Endodermal cell (in vitro differentiated cells): ENCODE measurements at regions not wholly inside any gene's neighbourhood (a gene's known extent, or its start where the extent isn't known, plus 50 kb on each side); places are given as distances from the start of the nearest gene placed in this dataset.
A peak's percentile ranks its signal among the peaks of the same experiment; 100 is the strongest.
"Not testable (repeated sequence)": the region's sequence is repeated elsewhere in the genome, so short reads cannot be mapped to it uniquely, and the experiment has no call there.

Source experiments
- DNase-seq: peaks from one replicate; pipeline ENCODE4 v3.0.0-alpha.2; 2017
- H3K27ac ChIP-seq: 2 replicates; pipeline ENCODE4 v1.5.1; 2013; ENCODE audit warnings: mild to moderate bottlenecking, low read depth, low read length, moderate library complexity
- H3K27me3 ChIP-seq: 2 replicates; pipeline ENCODE4 v1.6.1; 2013; ENCODE audit warnings: mild to moderate bottlenecking, low read length, moderate library complexity; ENCODE audit not compliant: insufficient read depth, control insufficient read depth, poor library complexity, severe bottlenecking
- H3K36me3 ChIP-seq: 2 replicates; pipeline ENCODE4 v1.7.0; 2013; ENCODE audit warnings: mild to moderate bottlenecking, low read length, moderate library complexity; ENCODE audit not compliant: control insufficient read depth, insufficient read depth
- H3K4me1 ChIP-seq: one replicate; pipeline ENCODE4 v1.7.0; 2013; ENCODE audit warnings: low read length; ENCODE audit not compliant: control insufficient read depth, insufficient read depth
- H3K4me3 ChIP-seq: 2 replicates; pipeline ENCODE4 v1.5.1; 2013; ENCODE audit warnings: mild to moderate bottlenecking, low read length, moderate library complexity
- H3K9ac ChIP-seq: 2 replicates; pipeline ENCODE4 v1.6.1; 2013; ENCODE audit warnings: mild to moderate bottlenecking, low read length, moderate library complexity; ENCODE audit not compliant: poor library complexity, severe bottlenecking; ENCODE audit errors: extremely low read depth
- H3K9me3 ChIP-seq: 2 replicates; pipeline ENCODE4 v1.6.1; 2013; ENCODE audit warnings: mild to moderate bottlenecking, low read length, moderate library complexity; ENCODE audit not compliant: control insufficient read depth
- H3K27ac Mint-ChIP-seq: 2 replicates; pipeline ENCODE4 v1.8.0; 2020; ENCODE audit warnings: mixed read lengths
- H3K27me3 Mint-ChIP-seq: 2 replicates; pipeline ENCODE4 v1.8.0; 2021; ENCODE audit warnings: mild to moderate bottlenecking, mixed read lengths; ENCODE audit not compliant: insufficient read depth
- H3K36me3 Mint-ChIP-seq: 2 replicates; pipeline ENCODE4 v1.8.0; 2020; ENCODE audit warnings: low read depth, mixed read lengths
- H3K4me1 Mint-ChIP-seq: 2 replicates; pipeline ENCODE4 v1.8.0; 2020; ENCODE audit warnings: mixed read lengths
- H3K4me3 Mint-ChIP-seq: 2 replicates; pipeline ENCODE4 v1.8.0; 2020; ENCODE audit warnings: mild to moderate bottlenecking, moderate library complexity, mixed read lengths
- H3K9me3 Mint-ChIP-seq: 2 replicates; pipeline ENCODE4 v1.8.0; 2020; ENCODE audit warnings: mild to moderate bottlenecking, mixed read lengths
- CTCF ChIP-seq: fragments of 200-600 bp; sonication (generic); conservative IDR thresholded peaks from 2 replicates; pipeline ENCODE4 v1.5.0; 2021; ENCODE audit warnings: antibody characterized with exemption, mild to moderate bottlenecking
- WGBS, 2 experiments: methylation state at CpG; one replicate each; pipeline versions ENCODE4 v1.1.5 to v1.1.7; 2013; ENCODE audit warnings: missing lambda C conversion rate in 2 of 2, mixed read lengths in 1 of 2; ENCODE audit not compliant: insufficient coverage in 1 of 2, insufficient read length in 1 of 2; 5-methylcytosine and 5-hydroxymethylcytosine counted together

DNA sequence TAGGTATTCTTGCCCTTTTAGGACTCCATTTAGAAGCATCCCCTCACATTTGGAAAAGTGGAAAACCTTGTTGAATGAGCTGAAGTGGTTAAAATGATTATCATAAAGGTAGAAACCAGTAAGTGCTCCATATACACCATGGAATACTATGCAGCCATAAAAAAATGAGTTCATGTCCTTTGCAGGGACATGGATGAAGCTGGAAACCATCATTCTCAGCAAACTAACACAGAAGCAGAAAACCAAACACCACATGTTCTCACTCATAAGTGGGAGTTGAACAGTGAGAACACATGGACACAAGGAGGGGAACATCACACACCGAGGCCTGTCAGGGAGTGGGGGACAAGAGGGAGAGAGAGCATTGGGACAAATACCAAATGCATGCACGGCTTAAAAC, 103.8 kb upstream of the GRK3 start:
- H3K9me3 Mint-ChIP-seq, H3K4me1 Mint-ChIP-seq, DNase-seq, H3K27ac ChIP-seq, H3K27ac Mint-ChIP-seq, H3K27me3 ChIP-seq, H3K4me3 Mint-ChIP-seq, H3K9me3 ChIP-seq, H3K27me3 Mint-ChIP-seq, H3K9ac ChIP-seq, H3K4me1 ChIP-seq, H3K4me3 ChIP-seq: not testable (repeated sequence)
- H3K36me3 ChIP-seq = peaks cover 29% of the 10 kb centered on the region
- H3K36me3 Mint-ChIP-seq = peaks cover 51% of the 10 kb centered on the region
- WGBS, 2 experiments = 95 to 100% methylated on average over 2 of the region's 2 CpGs

DNA sequence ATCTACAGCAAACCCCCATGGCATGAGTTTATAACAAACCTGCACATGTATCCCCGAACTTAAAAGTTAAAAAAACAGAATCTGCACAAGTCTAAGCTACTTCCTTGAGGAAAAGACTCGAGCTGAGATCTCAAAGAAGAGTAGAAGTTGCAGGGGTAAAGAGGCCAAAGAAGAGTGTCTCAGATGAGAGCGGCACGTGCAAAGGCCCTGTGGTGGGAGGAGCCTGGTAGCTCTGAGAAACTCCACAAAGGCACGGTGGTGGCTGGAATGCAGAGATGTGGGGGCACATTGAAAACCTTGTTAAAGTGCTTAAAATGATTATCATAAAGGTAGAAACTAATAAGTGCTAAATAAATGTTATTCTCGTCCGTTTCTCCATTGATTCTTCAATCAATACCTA, 103.2 kb upstream of the GRK3 start:
- Histone ChIP-seq H3K27ac (no peak overlapping the region), H3K9ac (no peak overlapping the region), H3K36me3 (peaks cover 29% of the 10 kb centered on the region), H3K27me3 (no peaks in the 10 kb centered on the region), H3K4me3 (no peak overlapping the region), H3K4me1 (no peaks in the 10 kb centered on the region), H3K9me3 (no peaks in the 10 kb centered on the region)
- Mint-ChIP-seq H3K27me3 (no peaks in the 10 kb centered on the region), H3K4me3 (no peak overlapping the region), H3K9me3 (no peaks in the 10 kb centered on the region), H3K4me1 (no peaks in the 10 kb centered on the region), H3K27ac (no peak overlapping the region), H3K36me3 (peaks cover 54% of the 10 kb centered on the region)
- DNase-seq = no peak
- TF ChIP-seq CTCF = no peak
- WGBS, 2 experiments = 93 to 98% methylated on average over 7 of the region's 7 CpGs

- WGBS, 2 experiments = 50 to 69% methylated on average over 5 to 14 of the region's 15 CpGs
- H3K4me3 Mint-ChIP-seq = not testable (repeated sequence)
Measured at GRCh38 chr22:25462474-25463346, 101.8 kb upstream of the GRK3 start.

DNA sequence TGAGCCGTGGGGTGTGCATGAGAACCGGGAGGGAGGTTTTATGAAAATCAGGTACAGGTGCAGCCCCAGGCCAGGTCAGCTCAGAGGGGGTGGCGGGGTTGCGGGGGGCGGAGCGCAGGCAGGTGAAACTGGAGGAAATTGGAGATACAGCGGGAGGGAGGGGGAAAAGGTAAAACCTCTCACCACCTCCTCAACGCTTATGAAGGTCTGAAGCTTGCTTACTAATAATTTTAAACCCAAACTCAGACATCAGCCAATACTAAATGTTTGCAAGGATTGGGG, 101.2 kb upstream of the GRK3 start:
- not testable (repeated sequence) for H3K4me3 ChIP-seq, H3K9me3 ChIP-seq, H3K27me3 Mint-ChIP-seq, H3K4me1 Mint-ChIP-seq, H3K27me3 ChIP-seq, H3K4me3 Mint-ChIP-seq, H3K9me3 Mint-ChIP-seq, H3K9ac ChIP-seq, DNase-seq, H3K27ac ChIP-seq, H3K27ac Mint-ChIP-seq, H3K4me1 ChIP-seq
- peaks cover 29% of the 10 kb centered on the region for H3K36me3 ChIP-seq
- 90 to 100% methylated on average over 6 of the region's 8 CpGs for WGBS, 2 experiments
- peaks cover 46% of the 10 kb centered on the region for H3K36me3 Mint-ChIP-seq

More at GRCh38 chr22:25462474-25463346, 101.8 kb upstream of the GRK3 start:
- H3K9me3 Mint-ChIP-seq, H3K27ac ChIP-seq, H3K4me1 Mint-ChIP-seq, H3K4me3 ChIP-seq, H3K9me3 ChIP-seq, H3K9ac ChIP-seq, H3K27me3 Mint-ChIP-seq, H3K4me1 ChIP-seq, H3K27me3 ChIP-seq: not testable (repeated sequence)
- H3K36me3 Mint-ChIP-seq = peaks cover 49% of the 10 kb centered on the region
- DNase-seq = peak; percentile 96
- H3K36me3 ChIP-seq = peaks cover 29% of the 10 kb centered on the region
- peak; percentile 97 for TF ChIP-seq CTCF
- H3K27ac Mint-ChIP-seq = peak overlapping the region; percentile 58

DNA sequence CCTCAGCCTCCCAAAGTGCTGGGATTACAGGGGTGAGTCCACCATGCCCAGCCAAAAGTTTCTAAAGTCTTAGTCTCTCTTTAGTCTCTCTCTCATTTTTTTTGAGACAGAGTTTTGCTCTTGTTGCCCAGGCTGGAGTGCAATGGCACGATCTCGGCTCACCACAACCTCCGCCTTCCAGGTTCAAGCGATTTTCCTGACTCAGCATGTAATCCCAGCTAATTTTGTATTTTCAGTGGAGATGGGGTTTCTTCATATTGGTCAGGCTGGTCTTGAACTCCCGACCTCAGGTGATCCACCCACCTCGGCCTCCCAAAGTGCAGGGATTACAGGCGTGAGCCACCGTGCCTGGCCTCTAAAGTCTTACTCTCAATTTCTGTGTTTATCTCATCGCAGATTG, 100.1 kb upstream of the GRK3 start:
- not testable (repeated sequence) for H3K27ac ChIP-seq, H3K9me3 Mint-ChIP-seq
- 95 to 98% methylated on average over 7 to 9 of the region's 9 CpGs for WGBS, 2 experiments

More for the DNA sequence above, 100.1 kb upstream of the GRK3 start:
- H3K4me3 Mint-ChIP-seq, H3K27me3 Mint-ChIP-seq, H3K9me3 ChIP-seq, H3K4me1 ChIP-seq, DNase-seq, H3K27ac Mint-ChIP-seq, H3K4me1 Mint-ChIP-seq, H3K27me3 ChIP-seq, H3K9ac ChIP-seq, H3K4me3 ChIP-seq: not testable (repeated sequence)
- peaks cover 21% of the 10 kb centered on the region for H3K36me3 ChIP-seq
- H3K36me3 Mint-ChIP-seq = peaks cover 40% of the 10 kb centered on the region
